OCI-LY3 (cell line): ENCODE measurements at regions not wholly inside any gene's neighbourhood (a gene's known extent, or its start where the extent isn't known, plus 50 kb on each side); places are given as distances from the start of the nearest gene placed in this dataset.

ENCODE experiments used
- H2AFZ ChIP-seq: fragments of 200-600, 300-600 bp; shearing (Covaris generic); 2 replicates; pipeline ENCODE4 v1.6.0; 2014; ENCODE audit warnings: antibody characterized with exemption, low read depth, low read length
- H3K27ac ChIP-seq: fragments of 200-600, 300-600 bp; sonication (generic); 2 replicates; pipeline ENCODE4 v1.5.1; 2014; ENCODE audit warnings: mild to moderate bottlenecking, low read length, moderate library complexity, mixed read lengths
- H3K27me3 ChIP-seq: fragments of 200-600, 300-600 bp; sonication (generic); 2 replicates; pipeline ENCODE4 v1.6.1; 2014; ENCODE audit warnings: low read depth, low read length, mixed read lengths
- H3K36me3 ChIP-seq: fragments of 200-600, 300-600 bp; sonication (generic); replicated peaks from 2 replicates; pipeline ENCODE3; 2014; ENCODE audit warnings: low read depth, low read length, mixed read lengths
- H3K4me1 ChIP-seq: fragments of 300-600, 200-600 bp; sonication (generic); 2 replicates; pipeline ENCODE4 v1.6.1; 2014; ENCODE audit warnings: low read length, mixed read lengths
- H3K4me2 ChIP-seq: fragments of 200-600, 300-600 bp; sonication (generic); 2 replicates; pipeline ENCODE4 v1.6.1; 2014; ENCODE audit warnings: low read length, mixed read lengths
- H3K4me3 ChIP-seq: fragments of 300-600, 200-600 bp; sonication (generic); 2 replicates; pipeline ENCODE4 v1.5.1; 2014; ENCODE audit warnings: antibody characterized with exemption, mild to moderate bottlenecking, low read length, moderate library complexity
- H3K79me2 ChIP-seq: fragments of 300-600, 200-600 bp; shearing (Covaris generic); 2 replicates; pipeline ENCODE4 v1.6.1; 2014; ENCODE audit warnings: mild to moderate bottlenecking, low read length, mixed read lengths
- H3K9ac ChIP-seq: fragments of 300-600, 200-600 bp; shearing (Covaris generic); 2 replicates; pipeline ENCODE4 v1.6.0; 2014; ENCODE audit warnings: mild to moderate bottlenecking, low read length, moderate library complexity
- H3K9me3 ChIP-seq: fragments of 200-600, 300-600 bp; shearing (Covaris generic); 2 replicates; pipeline ENCODE4 v1.6.1; 2014; ENCODE audit warnings: low read length, mixed read lengths; ENCODE audit not compliant: insufficient read depth
- H4K20me1 ChIP-seq: fragments of 200-600, 300-600 bp; sonication (generic); 2 replicates; pipeline ENCODE4 v1.6.1; 2016; ENCODE audit warnings: low read length, mixed read lengths; ENCODE audit not compliant: insufficient read depth
- CTCF ChIP-seq: fragments of 200-600, 300-600 bp; sonication (generic); IDR thresholded peaks from 2 replicates; pipeline ENCODE4 v1.5.1; 2014; ENCODE audit warnings: antibody characterized with exemption, low read length, low read depth
- EZH2phosphoT487 ChIP-seq: fragments of 200-600 bp; shearing (Covaris generic); IDR thresholded peaks from 2 replicates; pipeline ENCODE4 v1.6.1; 2018; ENCODE audit warnings: antibody characterized with exemption, mixed run types, low read depth

GRCh38 chr13:23081220-23081619, 99.6 kb upstream of the SGCG start:
- Histone ChIP-seq H2AFZ (no peak overlapping the region), H3K9me3 (no peaks in the 10 kb centered on the region), H4K20me1 (no peaks in the 10 kb centered on the region), H3K4me2 (no peak overlapping the region), H3K36me3 (no peaks in the 10 kb centered on the region), H3K79me2 (no peaks in the 10 kb centered on the region), H3K4me3 (no peak overlapping the region), H3K9ac (no peak overlapping the region), H3K4me1 (no peaks in the 10 kb centered on the region), H3K27ac (no peak overlapping the region), H3K27me3 (no peaks in the 10 kb centered on the region)
- TF ChIP-seq EZH2phosphoT487 (no peak), CTCF (no peak)

DNA sequence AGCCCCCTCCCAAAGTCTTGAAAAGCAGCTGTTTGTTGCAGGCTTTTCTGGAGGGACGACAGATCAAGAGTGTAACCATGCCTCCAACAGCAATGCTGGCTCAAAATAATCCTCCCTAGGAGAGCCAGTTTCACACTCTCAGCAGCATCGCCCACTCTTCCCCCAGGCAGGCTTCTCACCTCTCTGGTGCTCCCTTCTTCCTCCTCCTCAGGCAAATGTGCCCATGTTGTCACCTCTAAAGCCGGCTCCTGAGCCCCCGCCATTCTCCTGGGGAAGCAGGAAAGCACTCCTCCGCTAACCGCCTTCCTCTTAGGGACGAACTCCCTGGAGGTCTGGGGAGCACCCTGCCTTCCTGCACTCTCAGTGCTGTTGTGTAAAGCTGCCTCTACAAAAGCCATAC, 98.9 kb upstream of the SGCG start:
- no peak overlapping the region for H3K4me2 ChIP-seq
- H3K4me3 ChIP-seq, result no peak overlapping the region
- no peaks in the 10 kb centered on the region for H3K36me3 ChIP-seq
- H3K79me2 ChIP-seq, result no peaks in the 10 kb centered on the region
- H2AFZ ChIP-seq, result no peak overlapping the region
- H3K27me3 ChIP-seq, result no peaks in the 10 kb centered on the region
- no peak overlapping the region for H3K27ac ChIP-seq
- no peaks in the 10 kb centered on the region for H4K20me1 ChIP-seq
- H3K9ac ChIP-seq, result no peak overlapping the region
- TF ChIP-seq CTCF, result no peak
- no peak for TF ChIP-seq EZH2phosphoT487
- H3K4me1 ChIP-seq, result no peaks in the 10 kb centered on the region
- H3K9me3 ChIP-seq, result no peaks in the 10 kb centered on the region

DNA sequence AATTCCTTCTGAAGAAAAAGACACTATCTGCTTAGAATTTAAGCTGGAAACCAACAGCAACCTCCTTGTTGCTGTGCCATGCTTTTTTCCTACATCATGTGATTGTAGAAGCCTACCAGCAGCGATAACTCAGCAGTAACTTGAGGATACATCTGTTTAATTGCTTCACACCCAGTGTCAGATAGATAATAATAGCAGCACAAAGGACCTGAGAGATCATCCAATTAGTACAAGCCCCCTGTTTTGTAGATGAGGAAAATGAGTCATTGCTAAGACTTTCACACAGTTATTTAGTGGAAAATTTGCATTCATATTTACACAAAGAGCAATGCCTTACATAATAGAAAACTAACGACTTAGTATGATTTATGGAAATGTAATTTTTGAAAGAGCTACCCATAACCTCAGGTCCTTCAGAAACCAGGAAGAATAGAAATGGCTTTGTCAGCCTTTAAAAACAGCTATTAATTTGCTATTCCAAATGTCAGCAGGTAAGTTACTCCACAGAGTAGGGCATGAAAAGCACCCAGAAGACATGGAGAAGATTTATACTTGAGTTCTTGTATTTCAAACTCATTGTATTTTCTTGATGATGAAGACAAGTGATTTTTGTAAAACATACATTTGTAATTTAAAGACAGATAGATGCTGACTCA, 93.7 kb upstream of the SGCG start:
- Histone ChIP-seq H3K9me3 (no peaks in the 10 kb centered on the region), H3K4me3 (no peak overlapping the region), H3K9ac (no peak overlapping the region), H3K4me2 (no peak overlapping the region), H3K27ac (no peak overlapping the region), H3K4me1 (no peaks in the 10 kb centered on the region), H3K27me3 (no peaks in the 10 kb centered on the region), H3K36me3 (no peaks in the 10 kb centered on the region), H4K20me1 (no peaks in the 10 kb centered on the region), H3K79me2 (no peaks in the 10 kb centered on the region), H2AFZ (no peak overlapping the region)
- TF ChIP-seq EZH2phosphoT487 (no peak), CTCF (no peak)

DNA sequence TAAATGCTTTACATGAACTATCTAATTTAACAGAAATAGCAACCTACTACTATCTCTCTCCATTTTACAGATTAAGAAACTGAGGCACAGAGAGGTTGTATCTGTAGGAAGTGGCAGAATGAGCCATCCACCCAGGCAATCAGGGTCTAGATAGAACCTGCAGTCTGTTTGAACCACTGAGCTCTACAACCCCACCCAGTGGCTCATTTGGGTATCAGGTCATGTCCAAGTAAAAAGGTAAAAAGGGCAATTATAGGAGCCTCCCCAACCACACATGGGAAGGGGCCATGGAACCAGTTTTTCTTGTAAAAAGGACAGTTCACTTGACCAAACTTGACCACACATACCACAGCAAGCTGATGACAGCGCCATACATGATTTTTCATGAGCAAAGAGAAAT, 92.9 kb upstream of the SGCG start:
- Histone ChIP-seq H3K36me3 (no peaks in the 10 kb centered on the region), H3K9me3 (no peaks in the 10 kb centered on the region), H3K4me2 (no peak overlapping the region), H3K4me3 (no peak overlapping the region), H3K79me2 (no peaks in the 10 kb centered on the region), H2AFZ (no peak overlapping the region), H3K4me1 (no peaks in the 10 kb centered on the region), H3K27ac (no peak overlapping the region), H3K9ac (no peak overlapping the region), H3K27me3 (no peaks in the 10 kb centered on the region), H4K20me1 (no peaks in the 10 kb centered on the region)
- TF ChIP-seq EZH2phosphoT487 (no peak), CTCF (peak; percentile 69)
